ENCODE measurements at regions not wholly inside any gene's neighbourhood (a gene's known extent, or its start where the extent isn't known, plus 50 kb on each side); places are given as distances from the start of the nearest gene placed in this dataset.

DNA sequence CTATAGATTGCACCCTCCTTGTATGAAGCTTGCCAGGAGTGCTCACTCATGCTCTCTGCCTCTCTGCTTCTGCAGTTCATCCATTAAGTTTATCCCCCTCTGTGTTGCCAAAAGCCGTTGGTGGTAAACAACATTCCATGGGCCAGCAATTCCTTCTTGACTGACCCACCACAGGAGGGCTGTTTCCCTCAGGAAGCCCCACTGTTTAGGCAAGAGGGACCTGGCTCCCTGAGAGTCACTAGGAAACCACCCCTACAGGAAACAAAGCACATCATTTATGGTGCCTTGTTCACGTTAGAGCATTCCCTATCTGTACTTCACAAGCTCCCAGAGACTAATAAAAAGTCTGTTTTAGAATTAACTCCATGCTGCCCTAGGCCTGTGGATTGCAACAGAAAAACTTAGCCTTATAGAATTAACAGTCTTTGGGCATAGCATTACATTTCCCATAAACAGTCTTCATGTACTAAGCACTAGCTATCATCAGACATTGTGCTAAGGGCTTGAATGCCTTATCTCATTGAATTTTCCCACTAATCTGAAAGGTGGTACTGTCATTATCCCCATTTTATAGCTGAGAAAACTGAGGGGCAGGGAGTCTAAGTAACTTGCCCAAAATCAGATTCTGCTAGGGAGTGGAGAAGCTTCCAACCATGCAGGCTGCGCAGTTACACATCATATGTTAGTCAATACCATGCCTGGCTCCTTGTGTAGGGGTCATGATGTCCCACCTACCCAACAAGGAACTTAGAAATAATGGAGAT lies 149.9 kb downstream of the SHQ1 start:
- no peak for DNase-seq

GRCh38 chr3:72697717-72698116 lies 150.5 kb downstream of the SHQ1 start:
- no peak for DNase-seq

DNA sequence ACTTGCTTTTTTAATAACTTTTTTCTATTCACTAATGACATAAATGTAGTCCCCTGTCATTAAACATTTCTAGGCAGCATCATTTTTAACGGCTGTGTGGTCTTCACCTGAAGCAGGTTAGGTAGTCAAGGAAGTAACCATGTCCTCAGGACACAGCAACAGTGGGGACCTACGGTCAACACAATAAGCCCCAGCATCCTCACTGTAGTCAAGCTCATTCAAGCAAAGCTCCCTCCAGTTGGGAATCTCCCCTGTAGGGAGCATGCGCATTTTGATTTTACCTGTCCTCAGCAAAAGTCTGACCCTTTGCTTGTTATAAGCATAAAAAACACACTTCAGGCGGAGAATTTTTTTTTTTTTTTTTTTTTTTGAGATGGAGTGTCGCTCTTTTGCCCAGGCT lies 151.4 kb downstream of the SHQ1 start:
- no peak for DNase-seq

GRCh38 chr3:72694398-72694797 lies 153.8 kb downstream of the SHQ1 start:
- DNase-seq = peak; percentile 64

GRCh38 chr3:72692990-72693389 lies 155.3 kb downstream of the SHQ1 start:
- DNase-seq = no peak

GRCh38 chr3:72690629-72691028 lies 157.6 kb downstream of the SHQ1 start:
- DNase-seq = no peak

DNA sequence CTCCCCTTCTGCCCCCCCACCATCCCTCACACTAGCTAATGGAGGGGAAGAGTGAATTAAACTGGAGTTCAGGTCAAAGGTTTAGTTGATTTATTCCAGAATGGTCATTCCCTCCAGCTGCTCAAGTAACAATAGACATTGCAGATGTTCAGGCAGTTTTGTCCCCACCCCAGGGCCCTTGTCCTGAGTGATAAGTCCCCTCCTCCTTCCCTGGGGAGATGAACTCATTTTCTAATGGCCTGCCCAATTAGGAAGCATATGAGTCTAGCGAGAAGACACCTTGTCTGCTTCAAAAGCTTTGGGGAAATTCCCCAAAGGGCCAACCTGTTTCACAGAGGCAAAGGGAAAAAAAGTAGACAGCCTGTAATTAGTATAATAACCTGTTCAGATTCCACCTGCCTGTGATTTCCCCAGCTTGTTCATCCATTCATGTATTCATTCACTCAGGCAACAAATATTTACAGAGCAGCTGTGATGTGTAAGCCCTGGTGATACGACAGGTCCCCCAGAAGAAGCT lies 165.3 kb downstream of the SHQ1 start:
- DNase-seq = no peak

DNA sequence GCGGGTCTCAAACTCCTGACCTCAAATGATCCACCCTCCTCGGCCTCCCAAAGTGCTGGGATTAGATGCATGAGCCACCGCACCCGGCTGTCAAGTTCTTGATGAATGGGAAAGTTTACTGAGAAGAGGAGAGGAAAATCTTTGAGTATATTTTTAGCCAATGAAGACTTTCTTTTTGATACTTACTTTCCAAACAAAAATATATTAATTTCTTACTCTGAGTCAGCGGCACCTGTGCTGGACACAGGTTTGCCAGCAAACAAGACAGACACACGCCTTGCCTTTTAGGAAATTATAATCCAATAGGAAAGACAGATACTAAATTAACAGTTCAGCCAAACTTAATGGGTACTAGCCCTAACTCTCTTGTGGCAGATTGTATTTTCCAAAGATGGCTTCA lies 166.6 kb downstream of the SHQ1 start:
- no peak for DNase-seq

GRCh38 chr3:72680766-72681165 lies 167.5 kb downstream of the SHQ1 start:
- no peak for DNase-seq

- DNase-seq = no peak
Observed at GRCh38 chr3:72679540-72680198, 168.6 kb downstream of the SHQ1 start.

DNA sequence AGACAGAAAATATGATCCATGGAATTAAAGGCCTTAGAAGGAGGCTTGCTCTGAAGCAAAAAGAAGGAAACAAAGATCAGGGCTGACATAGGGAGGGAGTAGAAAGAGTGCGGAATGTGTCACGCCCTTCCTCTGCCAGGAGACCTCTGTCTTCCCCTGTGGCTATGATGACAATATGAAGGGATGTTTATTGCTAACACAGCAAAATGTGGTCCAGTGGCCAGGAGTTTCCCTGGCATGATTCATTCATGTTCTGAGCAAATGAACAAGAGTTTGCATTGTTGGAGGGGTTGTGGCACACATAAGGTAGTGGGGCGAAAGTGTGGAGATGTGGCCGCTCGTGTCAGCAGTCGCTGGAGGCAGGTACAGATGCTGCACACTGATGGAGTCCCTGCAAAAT lies 169.4 kb downstream of the SHQ1 start:
- DNase-seq = peak; percentile 1

- no peak for DNase-seq
Observed at GRCh38 chr3:72678380-72678779, 169.9 kb downstream of the SHQ1 start.

- no peak for DNase-seq
Observed at GRCh38 chr3:72675243-72675642, 173.0 kb downstream of the SHQ1 start.

- no peak for DNase-seq
Observed at GRCh38 chr3:72673011-72673771, 175.1 kb downstream of the SHQ1 start.

- no peak for DNase-seq
Observed at GRCh38 chr3:72669224-72669623, 179.0 kb downstream of the SHQ1 start.

DNA sequence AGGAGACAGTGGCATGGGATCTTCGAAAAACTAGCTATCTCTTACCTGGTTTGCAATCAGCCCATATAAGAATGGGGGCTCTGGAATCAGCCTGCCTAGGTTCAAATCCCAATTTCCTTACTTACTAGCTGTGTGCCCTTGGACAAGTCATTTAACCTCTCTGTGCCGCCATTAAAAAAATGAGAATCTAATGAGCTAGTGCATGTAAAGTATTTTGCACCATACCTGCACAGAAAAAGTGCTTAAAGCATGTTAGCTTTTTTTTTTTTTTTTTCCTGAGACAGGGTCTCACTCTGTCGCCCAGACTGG lies 181.8 kb downstream of the SHQ1 start:
- DNase-seq = no peak

DNA sequence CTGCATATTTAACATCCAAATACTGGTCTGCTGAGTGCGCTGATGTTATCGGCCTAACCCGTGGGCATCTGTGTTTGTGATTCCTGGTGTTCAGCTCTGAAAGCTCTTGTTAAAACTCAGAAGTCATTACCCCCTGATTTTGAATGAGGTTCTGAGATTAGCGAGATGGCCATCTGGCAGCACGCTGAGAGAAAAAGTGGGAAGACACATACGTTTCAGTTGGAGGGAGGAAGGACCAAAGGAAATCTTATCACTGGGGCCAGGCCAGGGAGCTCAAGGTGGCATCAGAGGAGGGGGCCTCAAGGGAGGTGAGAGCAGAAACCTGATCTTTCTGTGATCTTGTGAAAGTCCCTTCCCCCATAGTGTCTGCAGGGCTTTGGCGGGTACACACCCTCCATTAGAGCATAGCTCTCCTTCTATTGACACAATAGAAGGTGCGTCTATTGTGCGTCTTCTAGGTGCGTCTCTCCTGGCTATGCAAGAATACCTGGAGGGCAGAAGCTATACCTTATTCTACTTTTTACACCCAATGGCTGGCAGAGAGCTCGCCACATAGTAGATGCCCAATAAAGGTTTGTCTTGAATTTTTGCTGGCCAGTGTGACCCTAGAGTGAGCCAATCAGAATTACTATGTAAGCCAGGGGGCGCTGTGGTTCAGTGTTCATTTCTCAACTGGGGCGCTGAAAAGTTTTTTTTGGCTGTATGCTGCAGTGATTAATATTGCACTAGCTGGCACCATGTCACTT lies 182.4 kb downstream of the SHQ1 start:
- DNase-seq = peak; percentile 27

DNA sequence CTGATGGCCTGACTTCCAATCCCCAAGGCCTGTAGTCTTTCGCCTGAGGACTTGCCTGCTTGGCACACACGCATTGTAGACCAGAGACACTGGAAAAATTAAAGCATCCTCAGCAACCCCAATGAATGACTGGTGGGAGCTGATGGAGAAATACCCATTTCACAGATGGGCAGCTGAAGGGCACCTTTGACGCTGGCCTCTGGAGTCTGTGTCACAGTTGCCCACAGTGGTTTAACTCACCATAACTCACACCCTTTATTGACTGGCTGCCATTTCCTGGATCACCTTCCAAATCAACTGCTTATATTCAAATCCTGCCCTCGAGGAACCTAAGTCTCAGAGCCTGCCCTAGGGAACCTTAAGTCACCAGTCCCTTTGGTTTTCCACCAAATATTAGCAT lies 183.1 kb downstream of the SHQ1 start:
- DNase-seq = no peak

DNA sequence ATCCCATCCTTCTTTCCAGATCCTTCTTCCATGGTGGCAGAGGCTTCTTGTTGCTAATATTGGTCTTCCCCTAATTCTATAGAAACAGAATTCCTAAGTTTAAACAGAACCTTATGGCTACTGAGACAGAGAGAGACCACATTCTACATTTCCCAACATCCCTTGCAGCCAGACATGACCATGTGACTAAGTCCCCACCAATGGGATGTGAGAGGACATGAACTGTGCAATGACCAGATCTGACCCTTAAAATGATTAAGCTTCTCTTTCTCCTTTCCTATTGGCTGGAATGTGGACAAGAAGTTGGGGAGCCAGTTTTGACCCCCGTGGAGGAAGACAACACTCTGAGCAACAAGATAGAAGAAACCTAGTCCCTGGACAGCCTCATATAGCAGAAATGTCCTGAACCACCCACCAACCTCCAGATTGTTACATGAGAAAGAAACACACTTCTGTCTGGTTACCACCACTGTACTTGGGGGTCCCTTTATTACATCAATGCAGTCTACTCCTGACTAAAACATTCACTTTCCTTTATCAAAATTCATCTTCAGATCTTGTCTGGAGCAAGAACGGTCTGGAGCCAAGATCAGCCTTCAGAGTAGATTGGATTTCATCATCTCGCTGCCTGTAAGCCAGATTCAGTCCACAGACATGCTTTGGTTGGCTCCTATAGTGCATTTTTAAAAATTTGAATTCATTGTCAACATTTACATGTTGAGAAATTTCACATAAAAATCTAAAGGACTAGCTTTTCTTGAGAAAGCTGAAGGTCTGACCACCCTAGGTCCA lies 183.9 kb downstream of the SHQ1 start:
- no peak for DNase-seq

- DNase-seq = no peak
Observed at GRCh38 chr3:72663429-72663828, 184.8 kb downstream of the SHQ1 start.

DNA sequence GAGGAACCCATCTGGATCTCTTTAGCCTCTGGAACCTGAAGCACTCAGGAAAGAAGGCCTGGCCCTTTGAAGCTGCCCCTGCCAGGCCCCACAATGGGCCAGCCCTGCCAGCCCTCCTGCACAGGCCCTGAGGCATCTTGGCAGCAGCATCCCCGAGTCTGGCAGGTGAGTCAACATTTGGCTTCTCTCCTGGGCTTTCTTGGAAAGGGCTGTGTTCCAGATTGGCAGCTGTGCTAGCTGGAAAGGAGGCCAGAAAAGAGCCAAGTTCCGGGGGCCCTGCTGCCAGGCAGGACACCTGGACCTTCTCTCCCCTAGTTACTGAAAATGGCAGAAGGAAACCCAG lies 187.2 kb downstream of the SHQ1 start:
- peak; percentile 25 for DNase-seq

All from kidney glomerular epithelial cell (primary cell).